Endothelial cell of umbilical vein (primary cell): ENCODE measurements at regions not wholly inside any gene's neighbourhood (a gene's known extent, or its start where the extent isn't known, plus 50 kb on each side); places are given as distances from the start of the nearest gene placed in this dataset.

Experiments used
- CTCF ChIP-seq, 2 donors: IDR thresholded peaks; 1 replicate in 1 of 2; 2 replicates in 1 of 2; pipeline ENCODE4 v1.5.1; 2011; ENCODE audit warnings: low read length in 2 of 2, mild to moderate bottlenecking in 2 of 2, moderate library complexity in 2 of 2, control low read depth in 1 of 2, inconsistent platforms in 1 of 2, low read depth in 1 of 2; ENCODE audit not compliant: insufficient read depth in 1 of 2; ENCODE audit errors: extremely low read depth in 1 of 2
- EZH2 ChIP-seq: IDR thresholded peaks from 2 replicates; pipeline ENCODE4 v1.6.1; 2012; ENCODE audit warnings: borderline replicate concordance, low read depth, mild to moderate bottlenecking, moderate library complexity, low read length, inconsistent platforms; ENCODE audit not compliant: severe bottlenecking
- GATA2 ChIP-seq: IDR thresholded peaks from 2 replicates; pipeline ENCODE4 v1.7.0; 2011; ENCODE audit warnings: low read depth, mild to moderate bottlenecking, moderate library complexity, mixed read lengths, low read length; ENCODE audit not compliant: insufficient read length, insufficient read depth
- JUN ChIP-seq: IDR thresholded peaks from 2 replicates; pipeline ENCODE4 v1.6.1; 2011; ENCODE audit warnings: borderline replicate concordance, low read depth; ENCODE audit not compliant: insufficient read length, insufficient read depth
- MAX ChIP-seq: IDR thresholded peaks from 2 replicates; pipeline ENCODE4 v1.6.1; 2011; ENCODE audit not compliant: insufficient read depth, insufficient read length

- TF ChIP-seq CTCF (IDR thresholded peaks at IDR 0.05; ENCODE audit: extremely low read depth in 1 of 2, insufficient read depth in 1 of 2, low read depth in 1 of 2, low read length in 2 of 2): no peak
- TF ChIP-seq MAX: no peak
- TF ChIP-seq JUN: no peak
- no peak for TF ChIP-seq EZH2
- TF ChIP-seq GATA2: no peak
Observed at GRCh38 chr2:177138823-177139222, 73.8 kb upstream of the HNRNPA3 start.
